GM18517 (cell line): ENCODE measurements at regions not wholly inside any gene's neighbourhood (a gene's known extent, or its start where the extent isn't known, plus 50 kb on each side); places are given as distances from the start of the nearest gene placed in this dataset.

Experiments
- ATAC-seq: cut with Tn5 transposase; IDR thresholded peaks from one replicate; pipeline ENCODE4 v1.9.1; 2021; ENCODE audit warnings: mild to moderate bottlenecking, moderate library complexity; ENCODE audit not compliant: unreplicated experiment

GRCh38 chr13:47632311-47632710, 368.8 kb downstream of the SUCLA2 start:
- ATAC-seq: no peak

GRCh38 chr13:47628666-47629065, 372.4 kb downstream of the SUCLA2 start:
- no peak for ATAC-seq

GRCh38 chr13:47623862-47624261, 377.2 kb downstream of the SUCLA2 start:
- ATAC-seq: no peak

GRCh38 chr13:47621931-47622330, 379.1 kb downstream of the SUCLA2 start:
- ATAC-seq: no peak

- no peak for ATAC-seq
Observed at GRCh38 chr13:47611664-47612288, 389.3 kb downstream of the SUCLA2 start.

GRCh38 chr13:47610687-47611086, 390.4 kb downstream of the SUCLA2 start:
- ATAC-seq: no peak

- no peak for ATAC-seq
Observed at GRCh38 chr13:47603365-47603764, 397.7 kb downstream of the SUCLA2 start.

GRCh38 chr13:47598340-47598911, 402.6 kb downstream of the SUCLA2 start:
- ATAC-seq: no peak

- no peak for ATAC-seq
Observed at GRCh38 chr13:47594833-47595232, 406.2 kb downstream of the SUCLA2 start.

- ATAC-seq: no peak
Observed at GRCh38 chr13:47592256-47592655, 408.8 kb downstream of the SUCLA2 start.

- no peak for ATAC-seq
Observed at GRCh38 chr13:47588676-47589075, 412.4 kb downstream of the SUCLA2 start.

GRCh38 chr13:47572375-47572774, 428.7 kb downstream of the SUCLA2 start:
- no peak for ATAC-seq

GRCh38 chr13:47564041-47564440, 437.0 kb downstream of the SUCLA2 start:
- ATAC-seq: no peak

- no peak for ATAC-seq
Observed at GRCh38 chr13:47556703-47557102, 444.4 kb downstream of the SUCLA2 start.

- no peak for ATAC-seq
Observed at GRCh38 chr13:47555235-47555634, 445.8 kb downstream of the SUCLA2 start.

- no peak for ATAC-seq
Observed at GRCh38 chr13:47553329-47553977, 447.6 kb downstream of the SUCLA2 start.

GRCh38 chr13:47549219-47549752, 451.8 kb downstream of the SUCLA2 start:
- no peak for ATAC-seq

GRCh38 chr13:47548294-47548840, 452.7 kb downstream of the SUCLA2 start:
- ATAC-seq: no peak

GRCh38 chr13:47546391-47547225, 454.5 kb downstream of the SUCLA2 start:
- ATAC-seq: no peak

- no peak for ATAC-seq
Observed at GRCh38 chr13:47545201-47546024, 455.7 kb downstream of the SUCLA2 start.
